ENCODE measurements at regions not wholly inside any gene's neighbourhood (a gene's known extent, or its start where the extent isn't known, plus 50 kb on each side); places are given as distances from the start of the nearest gene placed in this dataset.
"Not testable (repeated sequence)": the region's sequence is repeated elsewhere in the genome, so short reads cannot be mapped to it uniquely, and the experiment has no call there.

- Histone ChIP-seq H3K9me3 (no peaks in the 10 kb centered on the region), H3K36me3 (no peaks in the 10 kb centered on the region), H3K4me1 (no peaks in the 10 kb centered on the region), H3K27ac (no peak overlapping the region), H3K27me3 (no peaks in the 10 kb centered on the region), H3K4me3 (no peak overlapping the region)
- DNase-seq (ENCODE audit: low spot score in 2 of 2) = no peak
- TF ChIP-seq CTCF (IDR thresholded peaks at IDR 0.05) = no peak
- intact Hi-C loops (cut with DNase I) = no loop called here
Measured at GRCh38 chr5:84961193-84961592, 576.5 kb upstream of the EDIL3 start.

GRCh38 chr5:84961903-84962302 is 577.2 kb upstream of the EDIL3 start:
- DNase-seq (ENCODE audit: low spot score in 2 of 2) = no peak
- H3K9me3 ChIP-seq = no peaks in the 10 kb centered on the region
- intact Hi-C loops (cut with DNase I) = no loop called here
- TF ChIP-seq CTCF (IDR thresholded peaks at IDR 0.05) = no peak
- H3K4me3 ChIP-seq = no peak overlapping the region
- H3K36me3 ChIP-seq = no peaks in the 10 kb centered on the region
- H3K27ac ChIP-seq = no peak overlapping the region
- H3K4me1 ChIP-seq = no peaks in the 10 kb centered on the region
- H3K27me3 ChIP-seq = no peaks in the 10 kb centered on the region

- intact Hi-C loops (cut with DNase I) = no loop called here
- Histone ChIP-seq H3K9me3 (no peaks in the 10 kb centered on the region), H3K27ac (no peak overlapping the region), H3K36me3 (no peaks in the 10 kb centered on the region), H3K4me1 (no peaks in the 10 kb centered on the region), H3K4me3 (no peak overlapping the region), H3K27me3 (no peaks in the 10 kb centered on the region)
- no peak for TF ChIP-seq CTCF (IDR thresholded peaks at IDR 0.05)
- DNase-seq (ENCODE audit: low spot score in 2 of 2) = no peak
Measured at GRCh38 chr5:84983093-84983492, 598.4 kb upstream of the EDIL3 start.

GRCh38 chr5:84985148-84985547 is 600.5 kb upstream of the EDIL3 start:
- no peak for TF ChIP-seq CTCF (IDR thresholded peaks at IDR 0.05)

GRCh38 chr5:84986688-84987087 is 602.0 kb upstream of the EDIL3 start:
- DNase-seq (ENCODE audit: low spot score in 2 of 2) = no peak
- no peaks in the 10 kb centered on the region for H3K4me1 ChIP-seq
- H3K4me3 ChIP-seq = no peak overlapping the region
- no peaks in the 10 kb centered on the region for H3K36me3 ChIP-seq
- no peaks in the 10 kb centered on the region for H3K9me3 ChIP-seq
- no peak for TF ChIP-seq CTCF (IDR thresholded peaks at IDR 0.05)
- H3K27ac ChIP-seq = no peak overlapping the region
- H3K27me3 ChIP-seq = no peaks in the 10 kb centered on the region
- intact Hi-C loops (cut with DNase I) = no loop called here

More at GRCh38 chr5:84985148-84985547, 600.5 kb upstream of the EDIL3 start:
- DNase-seq (ENCODE audit: low spot score in 2 of 2) = no peak
- H3K4me1 ChIP-seq = no peaks in the 10 kb centered on the region
- no peak overlapping the region for H3K27ac ChIP-seq
- H3K9me3 ChIP-seq = no peaks in the 10 kb centered on the region
- no peak overlapping the region for H3K4me3 ChIP-seq
- H3K27me3 ChIP-seq = no peaks in the 10 kb centered on the region
- H3K36me3 ChIP-seq = no peaks in the 10 kb centered on the region
- intact Hi-C loops (cut with DNase I) = no loop called here

GRCh38 chr5:85000671-85001070 is 616.0 kb upstream of the EDIL3 start:
- DNase-seq (ENCODE audit: low spot score in 2 of 2) = no peak
- no peak overlapping the region for H3K4me3 ChIP-seq
- H3K27ac ChIP-seq = no peak overlapping the region
- no peaks in the 10 kb centered on the region for H3K36me3 ChIP-seq
- no peaks in the 10 kb centered on the region for H3K9me3 ChIP-seq
- H3K4me1 ChIP-seq = no peaks in the 10 kb centered on the region
- no peak for TF ChIP-seq CTCF (IDR thresholded peaks at IDR 0.05)
- intact Hi-C loops (cut with DNase I) = no loop called here
- no peaks in the 10 kb centered on the region for H3K27me3 ChIP-seq

- intact Hi-C loops (cut with DNase I) = not testable (repeated sequence)
Measured at GRCh38 chr5:85002026-85002425, 617.3 kb upstream of the EDIL3 start.

More at GRCh38 chr5:85002026-85002425, 617.3 kb upstream of the EDIL3 start:
- not testable (repeated sequence) for H3K36me3 ChIP-seq; DNase-seq (ENCODE audit: low spot score in 2 of 2); H3K4me1 ChIP-seq; H3K27ac ChIP-seq; H3K9me3 ChIP-seq; H3K27me3 ChIP-seq; H3K4me3 ChIP-seq

Measured in ascending aorta (tissue), 2 donors.